SK-N-SH (cell line): ENCODE measurements at regions not wholly inside any gene's neighbourhood (a gene's known extent, or its start where the extent isn't known, plus 50 kb on each side); places are given as distances from the start of the nearest gene placed in this dataset.

Experiments
- CTCF ChIA-PET: fragments of 300-600, 350-600 bp; formaldehyde crosslinking; extraction: SDS; loops from one replicate; lab custom pipeline; 2021; lab: Yijun Ruan, JAX
- POLR2A ChIA-PET: fragments of 350-600 bp; sonication (Branson Sonifier 250); formaldehyde crosslinking; extraction: SDS; loops from one replicate; lab custom pipeline; 2020; ENCODE audit warnings: antibody characterized with exemption, inconsistent platforms; lab: Yijun Ruan, JAX
- DNase-seq: peaks from one replicate; pipeline ENCODE4 v3.0.0; 2012
- H2AFZ ChIP-seq: fragments of 200-600 bp; sonication (generic); 2 replicates; pipeline ENCODE4 v1.8.1; 2016; ENCODE audit warnings: antibody characterized with exemption, mild to moderate bottlenecking, low read depth
- H3F3A ChIP-seq: fragments of 200-600 bp; sonication (generic); replicated peaks from 2 replicates; pipeline ENCODE3; 2016; ENCODE audit warnings: antibody characterized with exemption, mild to moderate bottlenecking; ENCODE audit not compliant: insufficient read depth
- H3K27ac ChIP-seq, 2 experiments: fragments of 200-500 bp in 1 of 2; fragments of 200-600 bp in 1 of 2; sonication (Bioruptor generic) in 1 of 2; sonication (generic), shearing (Covaris generic) in 1 of 2; 2 replicates each; pipeline versions ENCODE4 v1.5.1 to v1.6.1; 2014 to 2016; ENCODE audit warnings: low read depth in 2 of 2, inconsistent platforms in 1 of 2, low read length in 1 of 2, mild to moderate bottlenecking in 1 of 2, mixed read lengths in 1 of 2
- H3K27me3 ChIP-seq: fragments of 200-600 bp; sonication (generic), shearing (Covaris generic); 2 replicates; pipeline ENCODE4 v1.6.1; 2016; ENCODE audit warnings: mixed run types; ENCODE audit not compliant: insufficient read depth
- H3K36me3 ChIP-seq, 2 experiments: fragments of 200-500 bp in 1 of 2; fragments of 200-600 bp in 1 of 2; sonication (Bioruptor generic) in 1 of 2; sonication (generic) in 1 of 2; replicated peaks in 1 of 2; 2 replicates each; pipeline versions ENCODE3 to v1.5.1; 2014 to 2016; ENCODE audit warnings: low read length in 1 of 2, mild to moderate bottlenecking in 1 of 2; ENCODE audit not compliant: insufficient read depth in 2 of 2, control insufficient read depth in 1 of 2
- H3K4me1 ChIP-seq, 2 experiments: fragments of 200-500 bp in 1 of 2; fragments of 200-600 bp in 1 of 2; sonication (Bioruptor generic) in 1 of 2; sonication (generic), shearing (Covaris generic) in 1 of 2; 2 replicates each; pipeline versions ENCODE4 v1.5.1 to v1.6.1; 2014 to 2016; ENCODE audit warnings: low read depth in 1 of 2, low read length in 1 of 2, mixed run types in 1 of 2; ENCODE audit not compliant: insufficient read depth in 2 of 2, control insufficient read depth in 1 of 2
- H3K4me2 ChIP-seq: fragments of 200-600 bp; sonication (generic), shearing (Covaris generic); 2 replicates; pipeline ENCODE4 v1.6.1; 2017; ENCODE audit warnings: mixed run types
- H3K4me3 ChIP-seq, 2 experiments: fragments of 200-500 bp in 1 of 2; fragments of 200-600 bp in 1 of 2; sonication (Bioruptor generic) in 1 of 2; sonication (generic), shearing (Covaris generic) in 1 of 2; 2 replicates each; pipeline versions ENCODE4 v1.5.1 to v1.8.1; 2014 to 2016; ENCODE audit warnings: low read depth in 2 of 2, inconsistent platforms in 1 of 2, low read length in 1 of 2, mild to moderate bottlenecking in 1 of 2, mixed read lengths in 1 of 2, moderate library complexity in 1 of 2
- H3K79me2 ChIP-seq: fragments of 200-600 bp; sonication (generic); 2 replicates; pipeline ENCODE4 v1.8.1; 2017; ENCODE audit warnings: mild to moderate bottlenecking; ENCODE audit not compliant: insufficient read depth
- H3K9ac ChIP-seq: fragments of 200-600 bp; sonication (generic); 2 replicates; pipeline ENCODE4 v1.6.1; 2017; ENCODE audit warnings: mixed run types
- H3K9me2 ChIP-seq: fragments of 200-600 bp; sonication (generic); 2 replicates; pipeline ENCODE4 v1.6.1; 2017; ENCODE audit warnings: mixed run types
- H3K9me3 ChIP-seq: fragments of 200-600 bp; sonication (generic); 2 replicates; pipeline ENCODE4 v1.6.1; 2017; ENCODE audit warnings: mixed run types, mild to moderate bottlenecking, moderate library complexity
- H4K20me1 ChIP-seq: fragments of 200-600 bp; sonication (generic); 2 replicates; pipeline ENCODE4 v1.6.1; 2017; ENCODE audit warnings: mild to moderate bottlenecking, mixed run types; ENCODE audit not compliant: insufficient read depth
- CHD2 ChIP-seq: fragments of 150-350 bp; IDR thresholded peaks from 2 replicates; pipeline ENCODE4 v1.6.1; 2018; ENCODE audit warnings: low read length; ENCODE audit not compliant: partially characterized antibody
- EP300 ChIP-seq, 2 experiments: IDR thresholded peaks; 2 replicates each; pipeline versions ENCODE4 v1.4.0 to v1.6.1; 2012; ENCODE audit warnings: borderline replicate concordance in 1 of 2, low read depth in 1 of 2, low read length in 1 of 2
- FOSL2 ChIP-seq: IDR thresholded peaks from 2 replicates; pipeline ENCODE4 v1.4.0; 2012; ENCODE audit warnings: low read depth, mild to moderate bottlenecking, moderate library complexity, borderline replicate concordance
- FOXJ3 ChIP-seq: sonication (generic); formaldehyde crosslinking; IDR thresholded peaks from 2 replicates; pipeline ENCODE4 v1.5.1; 2020; ENCODE audit warnings: mild to moderate bottlenecking, missing genetic modification reagents
- GABPA ChIP-seq: IDR thresholded peaks from 2 replicates; pipeline ENCODE4 v1.4.0; 2012; ENCODE audit warnings: low read depth, mild to moderate bottlenecking
- GATA2 ChIP-seq: sonication (generic); formaldehyde crosslinking; IDR thresholded peaks from 2 replicates; pipeline ENCODE4 v1.5.0; 2020; ENCODE audit warnings: mild to moderate bottlenecking, missing genetic modification reagents
- IRF3 ChIP-seq: fragments of 150-350 bp; IDR thresholded peaks from 2 replicates; pipeline ENCODE4 v1.6.1; 2016; ENCODE audit warnings: mild to moderate bottlenecking, low read depth, low read length
- MXI1 ChIP-seq: IDR thresholded peaks from 2 replicates; pipeline ENCODE4 v1.6.1; 2012; ENCODE audit warnings: mild to moderate bottlenecking, low read depth, low read length, improper control_type of control experiment
- NRF1 ChIP-seq: IDR thresholded peaks from 2 replicates; pipeline ENCODE4 v1.6.1; 2012; ENCODE audit warnings: low read depth, mild to moderate bottlenecking, low read length
- PBX3 ChIP-seq: IDR thresholded peaks from 2 replicates; pipeline ENCODE4; 2012
- RAD21 ChIP-seq: IDR thresholded peaks from 2 replicates; pipeline ENCODE4 v1.6.1; 2012; ENCODE audit warnings: mild to moderate bottlenecking, low read length
- RFX5 ChIP-seq: IDR thresholded peaks from 2 replicates; pipeline ENCODE4 v1.6.1; 2012; ENCODE audit warnings: mild to moderate bottlenecking, improper control_type of control experiment, low read length
- RXRA ChIP-seq: IDR thresholded peaks from 2 replicates; pipeline ENCODE4 v1.4.0; 2012; ENCODE audit warnings: low read depth, mild to moderate bottlenecking, borderline replicate concordance
- SIN3A ChIP-seq: IDR thresholded peaks from 2 replicates; pipeline ENCODE4 v1.6.1; 2012; ENCODE audit warnings: low read depth, mild to moderate bottlenecking, low read length, moderate library complexity, borderline replicate concordance
- SMC3 ChIP-seq: IDR thresholded peaks from 2 replicates; pipeline ENCODE4 v1.6.1; 2012; ENCODE audit warnings: low read depth, low read length, improper control_type of control experiment
- TAF1 ChIP-seq: IDR thresholded peaks from 2 replicates; pipeline ENCODE4 v1.6.1; 2012; ENCODE audit warnings: low read depth, mild to moderate bottlenecking, low read length, moderate library complexity, borderline replicate concordance
- USF1 ChIP-seq: IDR thresholded peaks from 2 replicates; pipeline ENCODE4 v1.4.0; 2012; ENCODE audit warnings: low read depth, borderline replicate concordance
- WGBS: methylation state at CpG from one replicate; pipeline ENCODE4 v1.1.6; 2017; ENCODE audit warnings: low lambda C conversion rate; 5-methylcytosine and 5-hydroxymethylcytosine counted together
- TF ChIP-seq, protein P1 (sequence below): IDR thresholded peaks from 2 replicates; pipeline ENCODE4 v1.4.0; 2012; ENCODE audit warnings: low read depth, borderline replicate concordance
- TF ChIP-seq, protein P2 (sequence below): fragments of 150-350 bp; IDR thresholded peaks from 2 replicates; pipeline ENCODE4 v1.6.1; 2017; ENCODE audit warnings: antibody characterized with exemption, low read length, low read depth, borderline replicate concordance

- TF ChIP-seq CHD2 (no peak), RAD21 (no peak), GABPA (no peak), FOXJ3 (CRISPR knock-in tag) (no peak), RFX5 (no peak), PBX3 (no peak), SMC3 (no peak), GATA2 (CRISPR knock-in tag) (no peak), RXRA (no peak), FOSL2 (no peak), NRF1 (no peak), SIN3A (no peak), TAF1 (no peak), IRF3 (no peak), EP300 (IDR thresholded peaks at IDR 0.05; ENCODE audit: borderline replicate concordance in 1 of 2, low read depth in 1 of 2, low read length in 1 of 2) (no peak), MXI1 (no peak), USF1 (no peak)
- TF ChIP-seq, protein P1, sequence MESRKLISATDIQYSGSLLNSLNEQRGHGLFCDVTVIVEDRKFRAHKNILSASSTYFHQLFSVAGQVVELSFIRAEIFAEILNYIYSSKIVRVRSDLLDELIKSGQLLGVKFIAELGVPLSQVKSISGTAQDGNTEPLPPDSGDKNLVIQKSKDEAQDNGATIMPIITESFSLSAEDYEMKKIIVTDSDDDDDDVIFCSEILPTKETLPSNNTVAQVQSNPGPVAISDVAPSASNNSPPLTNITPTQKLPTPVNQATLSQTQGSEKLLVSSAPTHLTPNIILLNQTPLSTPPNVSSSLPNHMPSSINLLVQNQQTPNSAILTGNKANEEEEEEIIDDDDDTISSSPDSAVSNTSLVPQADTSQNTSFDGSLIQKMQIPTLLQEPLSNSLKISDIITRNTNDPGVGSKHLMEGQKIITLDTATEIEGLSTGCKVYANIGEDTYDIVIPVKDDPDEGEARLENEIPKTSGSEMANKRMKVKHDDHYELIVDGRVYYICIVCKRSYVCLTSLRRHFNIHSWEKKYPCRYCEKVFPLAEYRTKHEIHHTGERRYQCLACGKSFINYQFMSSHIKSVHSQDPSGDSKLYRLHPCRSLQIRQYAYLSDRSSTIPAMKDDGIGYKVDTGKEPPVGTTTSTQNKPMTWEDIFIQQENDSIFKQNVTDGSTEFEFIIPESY = no peak
- TF ChIP-seq, protein P2, sequence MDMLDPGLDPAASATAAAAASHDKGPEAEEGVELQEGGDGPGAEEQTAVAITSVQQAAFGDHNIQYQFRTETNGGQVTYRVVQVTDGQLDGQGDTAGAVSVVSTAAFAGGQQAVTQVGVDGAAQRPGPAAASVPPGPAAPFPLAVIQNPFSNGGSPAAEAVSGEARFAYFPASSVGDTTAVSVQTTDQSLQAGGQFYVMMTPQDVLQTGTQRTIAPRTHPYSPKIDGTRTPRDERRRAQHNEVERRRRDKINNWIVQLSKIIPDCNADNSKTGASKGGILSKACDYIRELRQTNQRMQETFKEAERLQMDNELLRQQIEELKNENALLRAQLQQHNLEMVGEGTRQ = no peak
- Histone ChIP-seq H3K4me3 (no peak overlapping the region), H3K27me3 (no peaks in the 10 kb centered on the region), H3K4me2 (no peak overlapping the region), H3K9ac (no peak overlapping the region), H3K9me2 (no peaks in the 10 kb centered on the region), H3K36me3 (no peaks in the 10 kb centered on the region), H2AFZ (no peak overlapping the region), H3K79me2 (no peaks in the 10 kb centered on the region), H3K9me3 (no peaks in the 10 kb centered on the region), H3K27ac (no peak overlapping the region), H3K4me1 (no peaks in the 10 kb centered on the region), H3F3A (no peaks in the 10 kb centered on the region), H4K20me1 (no peaks in the 10 kb centered on the region)
- POLR2A ChIA-PET = no interaction called here
- 5% methylated on average over 8 of the region's 8 CpGs for WGBS
- CTCF ChIA-PET = interaction anchor here (0.8 kb wide), 1 partner anchor 9 kb away, joined by 3 read pairs; no protein-coding TSS in a partner anchor
- no peak for DNase-seq
Measured at GRCh38 chr12:32997471-32997870, 100.9 kb upstream of the PKP2 start.
